Neural cell (in vitro differentiated cells): ENCODE measurements at regions not wholly inside any gene's neighbourhood (a gene's known extent, or its start where the extent isn't known, plus 50 kb on each side); places are given as distances from the start of the nearest gene placed in this dataset.

ENCODE experiments used
- H2AFZ ChIP-seq: fragments of 200-600, 300-800 bp; sonication (generic), shearing (Covaris generic); 2 replicates; pipeline ENCODE4 v1.6.0; 2014; ENCODE audit warnings: low read depth, mild to moderate bottlenecking, antibody characterized with exemption, low read length, moderate library complexity
- H3F3A ChIP-seq: fragments of 200-600 bp; shearing (Covaris generic); 2 replicates; pipeline ENCODE4 v1.6.1; 2016; ENCODE audit warnings: mild to moderate bottlenecking, moderate library complexity, mixed read lengths, antibody characterized with exemption, low read length; ENCODE audit not compliant: insufficient read depth, poor library complexity, severe bottlenecking
- H3K27ac ChIP-seq: fragments of 200-600, 300-800 bp; sonication (generic), shearing (Covaris generic); 2 replicates; pipeline ENCODE4 v1.5.1; 2014; ENCODE audit warnings: mild to moderate bottlenecking, low read length, moderate library complexity
- H3K27me3 ChIP-seq: fragments of 300-800, 200-600 bp; sonication (generic), shearing (Covaris generic); 2 replicates; pipeline ENCODE4 v1.6.0; 2014; ENCODE audit warnings: mild to moderate bottlenecking, low read depth, low read length, moderate library complexity; ENCODE audit not compliant: insufficient read depth
- H3K36me3 ChIP-seq: fragments of 300-800, 200-600 bp; sonication (generic), shearing (Covaris generic); 2 replicates; pipeline ENCODE4 v1.5.1; 2014; ENCODE audit warnings: mild to moderate bottlenecking, antibody characterized with exemption, low read length, moderate library complexity; ENCODE audit not compliant: insufficient read depth
- H3K4me2 ChIP-seq: fragments of 300-800, 200-600 bp; sonication (generic), shearing (Covaris generic); 2 replicates; pipeline ENCODE4 v1.6.0; 2014; ENCODE audit warnings: mild to moderate bottlenecking, low read length
- H3K4me3 ChIP-seq: fragments of 300-800, 200-600 bp; sonication (generic), shearing (Covaris generic); 2 replicates; pipeline ENCODE4 v1.5.1; 2014; ENCODE audit warnings: mild to moderate bottlenecking, low read length, moderate library complexity
- H3K79me2 ChIP-seq: fragments of 200-600 bp; shearing (Covaris generic); replicated peaks from 2 replicates; pipeline ENCODE4 v1.6.0; 2014; ENCODE audit warnings: mild to moderate bottlenecking, low read length, moderate library complexity; ENCODE audit not compliant: insufficient read depth
- H3K9ac ChIP-seq: fragments of 300-800, 200-600 bp; sonication (generic), shearing (Covaris generic); 2 replicates; pipeline ENCODE4 v1.6.1; 2016; ENCODE audit warnings: mild to moderate bottlenecking, low read length, mixed read lengths
- H3K9me2 ChIP-seq: fragments of 200-600 bp; shearing (Covaris generic); 2 replicates; pipeline ENCODE4 v1.6.1; 2016; ENCODE audit warnings: mild to moderate bottlenecking, low read length, mixed read lengths; ENCODE audit not compliant: insufficient read depth
- H3K9me3 ChIP-seq: fragments of 200-600, 300-800 bp; sonication (generic), shearing (Covaris generic); 2 replicates; pipeline ENCODE4 v1.6.1; 2016; ENCODE audit warnings: mild to moderate bottlenecking, mixed run types, low read length, moderate library complexity, mixed read lengths
- H4K20me1 ChIP-seq: fragments of 200-600 bp; shearing (Covaris generic); 2 replicates; pipeline ENCODE4 v1.6.1; 2016; ENCODE audit warnings: mild to moderate bottlenecking, mixed run types; ENCODE audit not compliant: insufficient read depth
- CTCF ChIP-seq: fragments of 450-650 bp; IDR thresholded peaks from 2 replicates; pipeline ENCODE4 v1.5.1; 2014; ENCODE audit warnings: antibody characterized with exemption, mild to moderate bottlenecking, moderate library complexity; ENCODE audit not compliant: poor library complexity, severe bottlenecking
- EP300 ChIP-seq: fragments of 450-650 bp; conservative IDR thresholded peaks from 2 replicates; pipeline ENCODE4 v1.6.1; 2014; ENCODE audit warnings: antibody characterized with exemption, mild to moderate bottlenecking, moderate library complexity; ENCODE audit not compliant: poor library complexity, severe bottlenecking
- EZH2 ChIP-seq: fragments of 200-600, 300-800 bp; shearing (Covaris generic), sonication (generic); IDR thresholded peaks from 2 replicates; pipeline ENCODE4 v1.6.1; 2014; ENCODE audit warnings: antibody characterized with exemption, low read length, borderline replicate concordance, mild to moderate bottlenecking; ENCODE audit not compliant: insufficient read depth, poor library complexity, severe bottlenecking
- MXI1 ChIP-seq: fragments of 450-650 bp; conservative IDR thresholded peaks from 2 replicates; pipeline ENCODE4 v1.6.1; 2014; ENCODE audit warnings: antibody characterized with exemption, mild to moderate bottlenecking; ENCODE audit not compliant: poor library complexity, severe bottlenecking
- POLR2AphosphoS5 ChIP-seq: IDR thresholded peaks from 2 replicates; pipeline ENCODE4 v1.6.1; 2012
- RAD21 ChIP-seq: fragments of 450-650 bp; conservative IDR thresholded peaks from 2 replicates; pipeline ENCODE4 v1.6.1; 2014; ENCODE audit warnings: antibody characterized with exemption, mild to moderate bottlenecking, moderate library complexity
- SMC3 ChIP-seq: fragments of 450-650 bp; conservative IDR thresholded peaks from 2 replicates; pipeline ENCODE4 v1.6.1; 2014; ENCODE audit warnings: antibody characterized with exemption, mild to moderate bottlenecking, moderate library complexity; ENCODE audit not compliant: poor library complexity
- TAF1 ChIP-seq: IDR thresholded peaks from 2 replicates; pipeline ENCODE4 v1.6.1; 2012; ENCODE audit warnings: low read depth
- TF ChIP-seq, protein P1 (sequence below): IDR thresholded peaks from 2 replicates; pipeline ENCODE4 v1.6.1; 2012; ENCODE audit warnings: borderline replicate concordance

GRCh38 chr22:27153386-27153785 is 496.0 kb downstream of the MIAT start:
- no peak overlapping the region for H2AFZ ChIP-seq
- H3K4me2 ChIP-seq: no peak overlapping the region
- no peaks in the 10 kb centered on the region for H3K79me2 ChIP-seq
- H3K9me3 ChIP-seq: no peaks in the 10 kb centered on the region
- no peaks in the 10 kb centered on the region for H3F3A ChIP-seq
- no peak overlapping the region for H3K4me3 ChIP-seq
- no peaks in the 10 kb centered on the region for H3K36me3 ChIP-seq
- no peaks in the 10 kb centered on the region for H3K9me2 ChIP-seq
- no peaks in the 10 kb centered on the region for H3K27me3 ChIP-seq
- TF ChIP-seq POLR2AphosphoS5: no peak
- H3K27ac ChIP-seq: no peak overlapping the region
- no peaks in the 10 kb centered on the region for H4K20me1 ChIP-seq
- no peak overlapping the region for H3K9ac ChIP-seq

DNA sequence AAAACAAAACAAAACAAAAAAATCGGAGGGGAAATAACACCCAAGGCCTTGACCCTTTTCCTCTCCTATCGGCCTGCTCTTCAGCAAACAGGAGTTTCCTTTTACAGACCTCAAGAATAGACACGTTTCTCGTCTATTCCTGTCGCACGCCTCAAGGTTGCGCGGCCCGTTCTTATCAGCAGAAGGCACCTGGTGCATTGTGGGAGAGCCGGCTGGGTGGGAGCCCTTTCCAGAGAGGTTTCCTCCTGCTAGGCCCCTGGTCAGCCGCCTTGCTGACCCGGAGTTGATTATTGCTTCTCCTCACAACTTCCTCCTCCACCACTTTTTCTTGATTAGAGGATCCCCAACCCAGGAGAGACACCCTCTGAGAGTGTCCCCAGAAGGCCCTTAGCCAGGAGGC is 497.3 kb downstream of the MIAT start:
- TF ChIP-seq, protein P1, sequence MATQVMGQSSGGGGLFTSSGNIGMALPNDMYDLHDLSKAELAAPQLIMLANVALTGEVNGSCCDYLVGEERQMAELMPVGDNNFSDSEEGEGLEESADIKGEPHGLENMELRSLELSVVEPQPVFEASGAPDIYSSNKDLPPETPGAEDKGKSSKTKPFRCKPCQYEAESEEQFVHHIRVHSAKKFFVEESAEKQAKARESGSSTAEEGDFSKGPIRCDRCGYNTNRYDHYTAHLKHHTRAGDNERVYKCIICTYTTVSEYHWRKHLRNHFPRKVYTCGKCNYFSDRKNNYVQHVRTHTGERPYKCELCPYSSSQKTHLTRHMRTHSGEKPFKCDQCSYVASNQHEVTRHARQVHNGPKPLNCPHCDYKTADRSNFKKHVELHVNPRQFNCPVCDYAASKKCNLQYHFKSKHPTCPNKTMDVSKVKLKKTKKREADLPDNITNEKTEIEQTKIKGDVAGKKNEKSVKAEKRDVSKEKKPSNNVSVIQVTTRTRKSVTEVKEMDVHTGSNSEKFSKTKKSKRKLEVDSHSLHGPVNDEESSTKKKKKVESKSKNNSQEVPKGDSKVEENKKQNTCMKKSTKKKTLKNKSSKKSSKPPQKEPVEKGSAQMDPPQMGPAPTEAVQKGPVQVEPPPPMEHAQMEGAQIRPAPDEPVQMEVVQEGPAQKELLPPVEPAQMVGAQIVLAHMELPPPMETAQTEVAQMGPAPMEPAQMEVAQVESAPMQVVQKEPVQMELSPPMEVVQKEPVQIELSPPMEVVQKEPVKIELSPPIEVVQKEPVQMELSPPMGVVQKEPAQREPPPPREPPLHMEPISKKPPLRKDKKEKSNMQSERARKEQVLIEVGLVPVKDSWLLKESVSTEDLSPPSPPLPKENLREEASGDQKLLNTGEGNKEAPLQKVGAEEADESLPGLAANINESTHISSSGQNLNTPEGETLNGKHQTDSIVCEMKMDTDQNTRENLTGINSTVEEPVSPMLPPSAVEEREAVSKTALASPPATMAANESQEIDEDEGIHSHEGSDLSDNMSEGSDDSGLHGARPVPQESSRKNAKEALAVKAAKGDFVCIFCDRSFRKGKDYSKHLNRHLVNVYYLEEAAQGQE: no peak
- TF ChIP-seq SMC3 (no peak), EP300 (no peak), RAD21 (no peak), TAF1 (no peak), POLR2AphosphoS5 (no peak), MXI1 (no peak), EZH2 (no peak), CTCF (no peak)
- Histone ChIP-seq H3K4me2 (no peak overlapping the region), H3K4me3 (no peak overlapping the region), H3K27me3 (no peaks in the 10 kb centered on the region), H4K20me1 (no peaks in the 10 kb centered on the region), H3K9ac (no peak overlapping the region), H3K36me3 (no peaks in the 10 kb centered on the region), H2AFZ (no peak overlapping the region), H3F3A (no peaks in the 10 kb centered on the region), H3K9me3 (no peaks in the 10 kb centered on the region), H3K79me2 (no peaks in the 10 kb centered on the region), H3K9me2 (no peaks in the 10 kb centered on the region), H3K27ac (no peak overlapping the region)
